ENCODE measurements at regions not wholly inside any gene's neighbourhood (a gene's known extent, or its start where the extent isn't known, plus 50 kb on each side); places are given as distances from the start of the nearest gene placed in this dataset.
"Not testable (repeated sequence)": the region's sequence is repeated elsewhere in the genome, so short reads cannot be mapped to it uniquely, and the experiment has no call there.

GRCh38 chr7:145471883-145472282 lies 636.0 kb upstream of the TPK1 start:
- no peak for DNase-seq (ENCODE audit: low read depth, low spot score)

GRCh38 chr7:145464287-145464686 lies 628.4 kb upstream of the TPK1 start:
- no peak for DNase-seq (ENCODE audit: low read depth, low spot score)

- no peak for DNase-seq (ENCODE audit: low read depth, low spot score)
Observed at GRCh38 chr7:145462463-145462862, 626.6 kb upstream of the TPK1 start.

- no peak for DNase-seq (ENCODE audit: low read depth, low spot score)
Observed at GRCh38 chr7:145434811-145435210, 599.0 kb upstream of the TPK1 start.

DNA sequence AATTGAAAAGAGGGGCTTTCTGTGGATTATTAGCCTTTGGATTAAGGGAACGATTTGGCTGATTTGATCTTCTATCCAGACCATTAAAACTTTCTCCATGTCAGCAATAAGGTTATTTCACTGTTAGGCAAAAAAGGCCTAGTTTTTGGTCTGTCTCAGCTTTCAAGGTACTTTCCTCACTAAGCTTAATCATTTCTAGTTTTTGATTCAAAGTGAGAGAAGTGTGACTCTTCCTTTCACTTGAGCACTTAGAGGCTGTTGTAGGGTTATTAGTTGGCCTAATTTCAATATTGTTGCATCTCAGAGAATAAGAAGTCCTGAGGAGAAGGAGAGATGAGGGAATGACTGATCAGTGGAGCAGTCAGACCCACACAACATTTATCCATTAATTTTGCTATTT lies 596.0 kb upstream of the TPK1 start:
- no peak for DNase-seq (ENCODE audit: low read depth, low spot score)

DNA sequence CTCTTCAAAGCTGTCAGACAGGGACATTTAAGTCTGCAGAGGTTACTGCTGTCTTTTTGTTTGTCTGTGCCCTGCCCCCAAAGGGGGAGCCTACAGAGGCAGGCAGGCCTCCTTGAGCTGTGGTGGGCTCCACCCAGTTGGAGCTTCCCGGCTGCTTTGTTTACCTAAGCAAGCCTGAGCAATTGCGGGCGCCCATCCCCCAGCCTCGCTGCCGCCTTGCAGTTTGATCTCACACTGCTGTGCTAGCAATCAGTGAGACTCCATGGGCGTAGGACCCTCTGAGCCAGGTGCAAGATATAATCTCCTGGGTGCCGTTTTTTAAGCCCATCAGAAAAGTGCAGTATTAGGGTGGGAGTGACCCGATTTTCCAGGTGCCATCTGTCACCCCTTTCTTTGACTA lies 582.6 kb upstream of the TPK1 start:
- DNase-seq (ENCODE audit: low read depth, low spot score), result not testable (repeated sequence)

DNA sequence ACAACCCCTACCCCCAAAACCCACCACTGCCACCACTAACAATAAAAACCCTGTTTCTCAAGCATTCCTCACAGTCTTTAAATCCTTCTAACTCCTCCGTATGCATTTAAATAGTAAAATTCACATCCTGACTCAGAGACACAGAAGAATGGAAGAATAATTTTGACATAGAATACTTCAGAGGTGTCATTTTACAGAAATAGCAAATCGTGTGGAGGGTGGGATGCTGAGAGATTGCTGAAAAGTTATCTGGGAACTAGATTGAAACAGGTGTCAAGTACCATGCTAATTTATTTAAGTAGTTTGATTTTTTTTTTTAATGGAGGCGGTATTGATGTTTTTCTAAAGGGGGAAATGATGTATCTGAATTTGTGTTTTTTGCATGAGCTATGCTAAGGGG lies 575.2 kb upstream of the TPK1 start:
- DNase-seq (ENCODE audit: low read depth, low spot score), result no peak

DNA sequence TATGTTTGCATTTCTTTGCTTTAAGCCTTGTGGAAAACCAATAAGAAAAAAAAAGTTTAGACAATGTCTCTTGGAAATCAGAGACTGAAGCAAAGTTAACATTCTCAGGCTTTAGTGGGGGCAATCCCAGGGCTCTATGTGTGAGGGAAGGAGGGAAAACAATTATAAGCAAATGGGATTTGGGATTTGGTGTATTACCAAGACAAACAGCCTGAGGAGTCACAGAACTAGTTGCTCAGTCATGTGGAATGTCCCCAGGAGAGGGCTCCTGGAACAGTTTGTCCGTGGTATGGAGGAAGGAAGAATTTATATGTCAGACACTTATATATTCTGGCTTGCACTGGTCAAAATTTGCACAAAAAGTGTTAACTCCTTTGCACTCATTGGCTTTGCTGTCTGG lies 562.9 kb upstream of the TPK1 start:
- DNase-seq (ENCODE audit: low read depth, low spot score), result peak; percentile 16

DNA sequence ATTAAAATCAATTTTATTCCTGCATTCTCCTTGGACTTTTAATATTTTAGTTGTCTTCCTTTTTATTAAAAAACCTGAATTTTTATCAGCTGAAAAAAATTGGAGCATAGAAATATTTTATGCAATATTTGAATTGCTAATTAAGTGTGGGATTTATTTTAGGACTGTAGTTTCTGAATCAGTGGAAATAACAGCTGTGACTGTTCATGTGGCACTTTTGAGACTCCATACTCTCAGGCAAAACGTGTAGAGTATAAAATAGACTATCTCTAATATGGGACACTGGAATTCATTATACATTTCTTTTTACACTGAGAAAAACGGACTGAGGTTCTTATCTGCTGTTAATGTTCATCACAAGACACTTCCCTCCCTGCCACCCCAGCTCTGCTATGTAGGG lies 558.3 kb upstream of the TPK1 start:
- no peak for DNase-seq (ENCODE audit: low read depth, low spot score)

DNA sequence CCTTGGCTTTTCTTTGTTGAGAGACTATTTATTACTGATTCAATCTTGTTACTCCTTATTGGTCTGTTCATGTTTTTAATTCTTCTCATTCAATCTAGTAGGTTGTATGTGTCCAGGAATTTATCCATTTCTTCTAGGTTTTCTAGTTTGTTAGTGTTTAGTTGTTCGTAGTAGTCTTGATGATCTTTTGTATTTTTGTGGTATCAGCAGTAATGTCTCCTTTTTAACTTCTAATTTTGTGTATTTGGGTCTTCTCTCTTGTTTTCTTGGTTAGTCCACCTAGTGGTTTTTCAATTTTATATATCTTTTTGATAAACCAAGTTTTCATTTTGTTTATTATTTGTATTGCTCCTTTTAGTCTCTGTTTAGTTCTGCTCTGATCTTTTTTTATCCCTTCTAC lies 546.9 kb upstream of the TPK1 start:
- DNase-seq (ENCODE audit: low read depth, low spot score), result no peak

DNA sequence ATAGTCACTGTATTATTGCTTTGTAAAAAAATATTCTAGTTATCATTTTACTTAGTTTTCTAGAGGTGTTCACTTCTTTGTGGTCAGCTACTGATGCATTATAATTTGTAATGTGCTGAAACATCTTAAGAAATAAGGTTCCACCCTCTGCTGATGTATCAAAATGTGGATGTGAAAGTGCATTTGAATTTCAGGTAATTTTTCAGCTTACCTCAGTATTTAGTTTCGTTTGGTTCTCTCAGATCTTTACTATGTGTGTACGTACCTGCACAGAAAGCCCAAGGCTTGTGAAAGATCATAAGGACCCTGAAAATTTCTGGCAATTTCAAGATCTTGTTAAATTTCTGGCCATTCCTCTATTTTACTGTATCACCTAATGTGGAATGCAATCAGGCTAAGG lies 542.3 kb upstream of the TPK1 start:
- no peak for DNase-seq (ENCODE audit: low read depth, low spot score)

DNA sequence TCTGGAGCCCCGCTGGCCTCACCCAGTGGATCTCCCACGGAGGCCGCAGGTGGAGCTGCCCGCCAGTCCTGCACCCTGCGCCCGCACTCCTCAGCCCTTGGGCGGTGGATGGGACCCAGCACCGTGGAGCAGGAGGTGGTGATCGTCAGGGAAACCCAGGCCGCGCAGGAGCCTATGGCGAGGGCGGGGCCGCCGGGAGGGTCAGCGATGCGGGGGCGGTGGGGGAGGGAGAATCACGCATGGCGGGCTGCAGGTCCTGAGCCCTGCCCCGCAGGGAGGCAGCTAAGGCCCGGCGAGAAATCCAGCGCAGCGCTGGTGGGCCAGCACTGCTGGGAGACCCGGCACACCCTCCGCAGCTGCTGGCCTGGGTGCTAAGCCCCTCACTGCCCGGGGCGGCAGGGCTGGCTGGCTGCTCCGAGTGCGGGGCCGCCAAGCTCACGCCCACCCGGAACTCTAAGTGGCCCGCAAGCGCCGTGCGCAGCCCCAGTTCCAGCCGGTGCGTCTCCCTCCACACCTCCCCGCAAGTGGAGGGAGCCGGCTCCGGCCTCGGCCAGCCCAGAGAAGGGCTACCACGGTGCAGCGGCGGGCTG lies 524.8 kb upstream of the TPK1 start:
- DNase-seq (ENCODE audit: low read depth, low spot score), result no peak

GRCh38 chr7:145350334-145350733 lies 514.5 kb upstream of the TPK1 start:
- DNase-seq (ENCODE audit: low read depth, low spot score), result no peak

- DNase-seq (ENCODE audit: low read depth, low spot score), result not testable (repeated sequence)
Observed at GRCh38 chr7:145349452-145349851, 513.6 kb upstream of the TPK1 start.

DNA sequence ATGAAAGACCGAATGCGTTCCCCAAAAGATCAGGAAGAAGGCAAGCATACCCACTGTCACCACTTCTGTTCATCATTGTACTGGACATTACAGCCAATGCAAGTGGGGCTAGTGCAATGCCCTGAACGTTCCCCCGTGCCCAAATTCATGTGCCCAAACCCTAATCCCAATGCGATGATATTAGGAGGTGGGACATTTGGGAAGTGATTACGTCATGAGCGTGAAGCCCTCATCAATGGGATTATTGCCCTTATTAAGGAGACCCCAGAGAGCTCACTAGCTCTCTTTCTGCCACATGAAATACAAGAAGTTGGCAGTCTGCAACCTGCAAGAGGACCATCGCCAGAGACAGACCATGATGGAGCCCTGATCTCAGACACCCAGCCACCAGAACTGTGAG lies 511.4 kb upstream of the TPK1 start:
- DNase-seq (ENCODE audit: low read depth, low spot score), result no peak

GRCh38 chr7:145339319-145339718 lies 503.5 kb upstream of the TPK1 start:
- DNase-seq (ENCODE audit: low read depth, low spot score), result no peak

GRCh38 chr7:145331522-145331921 lies 495.7 kb upstream of the TPK1 start:
- no peak for DNase-seq (ENCODE audit: low read depth, low spot score)

GRCh38 chr7:145331076-145331475 lies 495.2 kb upstream of the TPK1 start:
- DNase-seq (ENCODE audit: low read depth, low spot score), result no peak

DNA sequence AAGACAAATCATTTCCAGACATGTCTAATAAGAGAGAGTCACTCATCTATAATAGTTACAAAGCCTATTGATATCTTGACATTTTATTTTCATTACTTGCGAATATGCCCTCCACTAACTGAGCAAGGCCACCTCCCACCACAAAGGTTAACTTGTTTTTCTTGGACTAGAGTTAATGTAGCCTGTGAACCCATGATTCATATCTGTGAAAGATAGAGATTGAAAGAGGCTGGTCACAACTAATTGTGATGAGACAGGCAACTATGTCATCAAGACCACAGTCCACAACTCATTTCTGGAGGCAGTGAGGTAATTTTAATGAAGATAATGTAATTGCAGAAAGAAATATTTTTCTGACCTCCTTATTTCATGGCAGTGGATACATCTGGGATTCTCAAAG lies 491.8 kb upstream of the TPK1 start:
- DNase-seq (ENCODE audit: low read depth, low spot score), result no peak

DNA sequence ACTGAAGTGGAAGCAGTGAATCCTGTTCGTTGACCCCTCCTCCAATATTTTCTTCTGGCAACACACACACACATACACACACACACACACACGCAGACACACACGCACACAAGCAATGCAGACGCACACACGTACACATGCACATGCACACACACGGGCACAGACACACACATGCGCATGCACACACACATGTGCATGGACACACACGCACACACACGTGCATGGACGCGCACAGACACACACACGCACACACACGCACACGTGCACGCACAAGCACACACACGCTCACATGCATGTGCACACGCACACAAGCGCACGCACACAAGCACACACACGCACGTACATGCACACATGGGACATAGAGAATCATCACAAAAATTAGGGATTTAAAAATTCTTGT lies 488.2 kb upstream of the TPK1 start:
- no peak for DNase-seq (ENCODE audit: low read depth, low spot score)

- DNase-seq (ENCODE audit: low read depth, low spot score), result peak; percentile 3
Observed at GRCh38 chr7:145313551-145313950, 477.7 kb upstream of the TPK1 start.

GRCh38 chr7:145293754-145294153 lies 457.9 kb upstream of the TPK1 start:
- DNase-seq (ENCODE audit: low read depth, low spot score), result no peak

GRCh38 chr7:145293228-145293701 lies 457.4 kb upstream of the TPK1 start:
- no peak for DNase-seq (ENCODE audit: low read depth, low spot score)

- no peak for DNase-seq (ENCODE audit: low read depth, low spot score)
Observed at GRCh38 chr7:145289384-145289783, 453.5 kb upstream of the TPK1 start.
